ENCODE measurements at regions not wholly inside any gene's neighbourhood (a gene's known extent, or its start where the extent isn't known, plus 50 kb on each side); places are given as distances from the start of the nearest gene placed in this dataset.

DNA sequence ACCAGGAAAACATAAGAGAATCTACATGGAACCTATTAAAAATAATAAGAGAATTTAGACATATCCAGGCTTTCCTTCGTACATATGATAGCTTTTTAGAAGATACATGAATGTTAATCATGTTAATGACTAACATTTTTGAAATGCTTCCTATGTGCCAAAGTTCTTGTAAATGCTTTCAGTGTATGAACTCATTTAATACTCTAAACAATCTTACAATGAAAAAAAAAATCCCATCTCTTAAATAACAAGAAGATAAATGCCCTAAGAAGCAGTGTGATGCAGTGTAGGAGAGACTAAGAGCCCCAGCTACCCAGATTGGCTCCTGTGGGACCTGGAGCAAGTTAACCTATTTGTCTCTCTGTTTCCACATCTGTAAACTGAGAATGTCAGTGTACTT is 220.4 kb upstream of the MYOCD start:
- TF ChIP-seq CTCF (IDR thresholded peaks at IDR 0.05) (no peak), POLR2A (IDR thresholded peaks at IDR 0.05) (no peak), EP300 (IDR thresholded peaks at IDR 0.05) (no peak)

All from tibial nerve (tissue), 4 donors.